ENCODE measurements at regions not wholly inside any gene's neighbourhood (a gene's known extent, or its start where the extent isn't known, plus 50 kb on each side); places are given as distances from the start of the nearest gene placed in this dataset.

- TF ChIP-seq CTCF (IDR thresholded peaks at IDR 0.05) (no peak), POLR2AphosphoS5 (IDR thresholded peaks at IDR 0.05) (no peak), EP300 (IDR thresholded peaks at IDR 0.05) (no peak), POLR2A (IDR thresholded peaks at IDR 0.05) (no peak)
Observed at GRCh38 chr4:171751538-171751937, 61.7 kb upstream of the GALNTL6 start.

Measured in gastroesophageal sphincter (tissue), 3 donors.